ENCODE measurements at regions not wholly inside any gene's neighbourhood (a gene's known extent, or its start where the extent isn't known, plus 50 kb on each side); places are given as distances from the start of the nearest gene placed in this dataset.

DNA sequence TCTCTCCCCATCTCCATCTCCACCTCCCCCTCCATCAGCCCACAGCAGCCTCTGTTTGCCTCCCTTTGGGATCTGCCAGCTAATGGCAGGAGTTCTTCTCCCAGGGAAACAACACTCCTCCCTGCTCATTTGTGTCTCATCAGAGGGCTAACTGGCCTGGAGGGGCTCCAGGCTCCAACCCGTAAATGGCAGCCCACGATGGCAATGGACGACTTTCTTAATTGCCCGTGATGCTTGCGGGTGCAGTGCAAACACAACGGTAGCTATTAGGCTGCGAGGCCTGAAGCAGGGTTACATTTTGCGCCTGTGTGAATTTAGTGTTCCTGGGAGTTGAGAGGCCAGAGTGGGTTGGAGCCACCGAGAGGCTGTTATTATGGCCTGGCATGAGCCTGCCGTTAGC is 285.1 kb downstream of the TNS1 start:
- no peak for DNase-seq

GRCh38 chr2:217715484-217715883 is 287.3 kb downstream of the TNS1 start:
- no peak for DNase-seq

- DNase-seq, result no peak
These were observed 288.5 kb downstream of the TNS1 start for GRCh38 chr2:217714287-217714751.

- peak; percentile 12 for DNase-seq
These were observed 289.2 kb downstream of the TNS1 start for GRCh38 chr2:217713395-217714286.

DNA sequence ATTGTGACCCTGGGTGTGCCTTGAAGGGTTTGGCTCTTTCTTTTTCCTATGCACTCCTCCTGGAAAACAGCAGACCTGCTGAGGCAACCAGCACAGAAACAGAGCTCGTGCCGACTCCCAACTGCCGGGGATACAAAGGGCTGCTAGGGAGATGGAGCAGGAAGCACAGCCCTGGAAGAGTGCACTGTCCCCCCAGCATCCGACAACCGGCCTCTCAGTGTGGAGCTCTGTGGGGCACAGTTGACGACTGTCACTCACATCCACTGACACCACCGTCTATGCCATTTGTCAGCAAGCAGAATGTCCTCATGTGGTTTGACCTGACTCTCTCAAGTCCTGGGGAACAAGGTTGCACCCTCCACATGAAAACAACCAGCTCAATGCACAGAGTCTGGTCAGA is 290.4 kb downstream of the TNS1 start:
- no peak for DNase-seq

GRCh38 chr2:217711188-217711587 is 291.6 kb downstream of the TNS1 start:
- DNase-seq, result no peak

- no peak for DNase-seq
These were observed 292.5 kb downstream of the TNS1 start for GRCh38 chr2:217710211-217710765.

DNA sequence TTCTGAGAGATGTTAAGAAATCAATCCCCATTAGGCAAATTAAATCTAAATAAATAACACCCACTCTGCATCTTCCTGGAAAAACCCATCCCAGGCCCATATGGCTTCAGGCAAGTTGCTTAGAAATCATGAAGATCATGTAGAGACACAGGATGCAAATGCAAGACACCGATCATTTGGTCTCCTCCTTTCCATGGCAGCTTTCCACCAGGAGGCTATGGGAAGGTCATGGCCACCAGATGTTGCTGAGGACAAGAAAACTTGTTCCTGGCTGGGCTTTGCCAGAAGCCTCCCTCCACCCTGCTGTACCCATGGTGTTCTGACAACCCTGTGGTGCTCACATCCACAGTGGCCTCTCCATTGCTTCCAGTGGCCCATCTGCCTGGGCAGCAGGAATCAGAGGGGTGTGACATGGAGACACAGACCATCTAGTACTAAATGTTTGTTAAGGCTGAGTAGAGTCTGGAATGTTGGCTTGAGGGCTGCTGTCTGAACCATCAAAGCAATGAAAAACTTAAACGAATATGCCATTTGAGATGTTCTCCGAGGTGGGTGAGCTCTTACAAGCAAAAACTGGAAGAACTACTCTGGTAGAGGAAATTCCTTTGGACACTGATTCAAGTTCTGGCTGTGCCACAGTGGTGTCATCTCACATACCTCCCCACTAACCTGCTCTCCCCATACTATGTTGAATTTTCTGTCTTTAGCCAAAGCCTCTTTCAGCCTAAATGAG is 293.2 kb downstream of the TNS1 start:
- DNase-seq, result no peak

GRCh38 chr2:217707131-217707611 is 295.6 kb downstream of the TNS1 start:
- DNase-seq, result no peak

DNA sequence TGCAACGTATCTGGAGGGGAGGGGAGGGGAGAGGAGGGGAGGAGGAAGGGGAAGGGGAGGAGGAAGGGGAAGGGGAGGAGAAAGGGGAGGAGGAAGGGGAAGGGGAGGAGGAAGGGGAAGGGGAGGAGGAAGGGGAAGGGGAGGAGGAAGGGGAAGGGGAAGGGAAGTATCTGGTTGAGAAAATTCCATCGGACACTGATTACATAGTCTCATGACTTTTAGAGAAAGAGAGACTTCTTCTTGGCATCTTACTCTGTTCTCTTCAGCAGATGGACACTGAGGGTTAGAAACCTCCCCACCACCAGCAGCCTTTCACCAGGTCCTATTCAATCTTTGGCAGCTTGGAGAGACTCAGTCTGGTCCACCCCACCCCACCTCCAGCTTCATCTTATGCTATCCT is 296.3 kb downstream of the TNS1 start:
- DNase-seq, result no peak

- no peak for DNase-seq
These were observed 296.7 kb downstream of the TNS1 start for GRCh38 chr2:217706095-217706494.

GRCh38 chr2:217705461-217705860 is 297.3 kb downstream of the TNS1 start:
- no peak for DNase-seq

DNA sequence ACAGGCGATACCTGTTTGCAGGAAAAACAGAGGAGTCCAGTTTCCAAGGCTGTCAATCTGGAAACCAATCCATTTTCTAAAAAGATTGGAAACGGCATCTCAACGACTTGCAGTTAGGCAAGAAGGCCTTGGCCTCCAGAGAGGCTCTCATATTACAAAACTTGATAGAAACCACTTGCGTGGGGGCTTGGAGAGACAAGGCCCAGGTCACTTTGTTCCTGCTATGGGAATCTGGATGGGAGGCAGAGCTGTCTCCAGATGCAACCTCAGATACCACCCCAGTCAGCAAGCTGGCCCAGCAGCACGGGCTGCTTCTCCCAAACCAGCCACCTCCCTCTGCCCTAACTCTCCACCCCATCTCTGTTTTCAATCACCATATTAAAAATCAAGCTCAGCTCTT is 298.8 kb downstream of the TNS1 start:
- DNase-seq, result no peak

DNA sequence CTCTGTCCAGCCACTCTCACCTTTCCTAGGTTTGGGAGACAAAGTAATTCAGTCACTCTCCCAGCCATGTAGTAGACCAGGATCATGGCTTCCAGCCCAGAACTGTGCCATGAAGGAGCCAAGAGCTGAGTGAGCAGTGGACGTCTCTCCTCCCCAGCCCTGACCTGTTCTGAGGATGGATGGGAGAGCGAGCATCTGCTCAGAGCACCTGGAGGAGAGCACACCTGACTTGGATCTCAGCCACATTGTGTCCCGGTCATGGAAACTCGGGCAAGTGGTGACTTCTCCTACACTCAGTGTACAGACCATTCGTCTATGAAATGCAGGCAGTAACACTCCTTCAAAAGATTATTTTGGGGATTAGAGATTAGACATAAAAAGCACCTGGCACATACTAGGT is 299.7 kb downstream of the TNS1 start:
- DNase-seq, result no peak

DNA sequence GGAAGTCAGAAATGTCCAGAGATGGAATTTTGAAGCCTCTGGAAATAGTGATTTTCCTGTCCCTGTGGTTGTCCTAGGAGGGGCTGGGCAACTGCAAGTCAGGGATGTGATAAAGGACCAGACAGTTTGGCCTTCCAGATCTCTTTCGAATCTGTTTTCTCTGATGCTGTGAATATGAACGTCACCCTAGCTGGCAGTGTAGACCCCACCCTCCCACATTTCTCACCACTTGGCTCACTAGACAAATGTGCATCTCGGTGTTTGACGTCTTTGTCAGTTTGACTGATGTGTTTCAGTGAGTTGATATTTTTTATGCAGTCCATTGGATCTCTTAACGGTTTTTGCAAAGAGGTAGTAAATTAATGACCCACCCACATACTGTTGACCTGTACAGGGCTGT is 301.2 kb downstream of the TNS1 start:
- no peak for DNase-seq

GRCh38 chr2:217698691-217699090 is 304.1 kb downstream of the TNS1 start:
- no peak for DNase-seq

DNA sequence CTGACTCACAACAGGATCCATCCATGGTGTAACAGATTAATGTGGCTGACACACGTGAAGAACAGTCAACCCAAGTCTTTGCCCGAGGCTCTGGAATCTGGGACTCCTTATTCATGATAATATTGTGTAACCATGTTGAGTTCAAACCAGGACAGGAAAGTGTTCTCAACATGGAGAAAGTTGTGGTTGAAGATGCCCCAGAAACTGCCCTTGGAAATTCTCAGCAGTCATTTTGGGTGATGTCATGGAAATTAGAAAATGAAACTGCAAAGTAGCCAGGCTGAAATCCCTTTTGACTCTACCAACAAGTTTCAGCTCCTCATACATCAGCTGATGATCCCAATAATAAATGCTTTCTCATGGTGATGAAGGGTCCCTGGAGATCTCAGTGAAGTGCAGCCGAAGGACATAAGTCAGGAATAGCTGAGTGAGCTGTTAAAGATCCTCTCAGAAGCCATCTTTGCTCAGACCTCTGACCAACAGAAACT is 307.7 kb downstream of the TNS1 start:
- DNase-seq, result no peak

DNA sequence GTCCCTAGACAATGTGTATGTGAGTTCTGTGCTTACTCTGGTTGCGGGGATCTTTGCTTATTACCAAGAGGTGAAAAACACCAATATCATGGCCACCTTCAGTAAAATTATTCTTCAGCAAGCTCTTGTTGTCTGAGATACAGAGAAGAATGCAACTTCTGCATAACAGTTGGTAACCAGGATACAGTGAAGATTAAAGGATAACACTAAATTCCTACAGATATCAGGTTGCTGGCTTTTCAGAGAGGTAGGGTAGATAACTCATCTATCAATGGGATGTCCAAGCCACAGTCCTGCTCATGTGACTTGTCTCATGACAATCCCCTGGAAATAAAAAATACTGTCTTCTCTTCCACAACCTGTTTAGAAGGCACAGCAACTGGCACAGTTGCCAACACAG is 308.5 kb downstream of the TNS1 start:
- DNase-seq, result no peak

DNA sequence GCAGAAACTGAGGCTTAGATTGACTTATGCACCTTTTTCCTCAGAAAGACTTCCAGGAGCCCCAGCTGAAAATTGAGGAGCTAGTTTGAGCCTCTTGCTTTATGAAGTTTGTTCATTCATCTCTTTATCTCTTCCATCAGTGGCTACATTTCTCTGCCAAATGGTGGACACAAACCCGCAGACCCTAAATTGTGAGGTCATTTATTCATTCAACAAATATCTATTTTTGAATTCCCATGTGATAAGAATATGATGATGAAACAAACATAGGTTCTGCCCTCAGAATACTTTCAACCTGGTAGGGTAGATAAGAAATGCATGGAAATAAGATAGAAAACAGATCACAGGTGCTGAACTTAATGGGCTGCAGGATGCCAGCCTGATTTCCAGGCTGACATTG is 309.4 kb downstream of the TNS1 start:
- no peak for DNase-seq

- no peak for DNase-seq
These were observed 310.7 kb downstream of the TNS1 start for GRCh38 chr2:217691920-217692666.

GRCh38 chr2:217691516-217691915 is 311.3 kb downstream of the TNS1 start:
- no peak for DNase-seq

DNA sequence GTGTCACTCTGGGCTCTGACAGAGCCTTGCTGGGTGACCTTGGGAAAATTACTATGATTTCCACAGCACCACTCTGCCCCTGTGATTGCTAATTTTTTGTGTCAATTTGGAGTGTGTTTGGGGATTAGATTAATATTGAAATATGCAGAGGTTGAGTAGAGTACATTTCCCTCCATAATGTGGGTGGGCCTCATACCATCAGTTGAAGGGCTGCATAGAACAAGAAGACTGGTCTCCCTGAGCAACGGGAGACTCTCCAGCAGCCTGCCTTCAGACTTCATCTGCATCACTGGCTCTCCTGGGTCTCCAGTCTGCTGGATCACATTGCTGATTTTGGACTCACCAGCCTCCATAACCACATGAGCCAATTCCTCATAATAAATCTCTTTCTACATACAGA is 313.7 kb downstream of the TNS1 start:
- DNase-seq, result no peak

- no peak for DNase-seq
These were observed 314.3 kb downstream of the TNS1 start for GRCh38 chr2:217688494-217688893.

Measured in NCI-H1436 treated with DMSO at 0.1 percent for 48 hours (cell line).